Endothelial cell of umbilical vein (primary cell): ENCODE measurements at regions not wholly inside any gene's neighbourhood (a gene's known extent, or its start where the extent isn't known, plus 50 kb on each side); places are given as distances from the start of the nearest gene placed in this dataset.

Experiments used
- BruUV-seq: library from RNA; stranded (reverse); fragments of 400-500 nt; replicated peaks from 2 replicates; lab custom pipeline; 2021; lab: Mats Ljungman, UMichigan
- CTCF ChIA-PET: fragments of 300-600, 350-600 bp; sonication (Branson Sonifier 250); formaldehyde crosslinking; loops from one replicate; lab custom pipeline; 2021; ENCODE audit warnings: antibody characterized with exemption, inconsistent platforms; lab: Charles Lee
- POLR2A ChIA-PET: fragments of 300-600, 350-600 bp; sonication (Branson Sonifier 250); formaldehyde crosslinking; loops from one replicate; lab custom pipeline; 2021; ENCODE audit warnings: antibody characterized with exemption, inconsistent platforms; lab: Charles Lee
- DNase-seq: peaks from one replicate; pipeline ENCODE4 v3.0.0-alpha.2; 2011; ENCODE audit warnings: low read depth, low spot score
- FAIRE-seq: peaks from 2 replicates; lab custom pipeline; 2011; peaks lifted over from hg19 to GRCh38; lab: Jason Lieb, UNC
- H2AFZ ChIP-seq: 2 replicates; pipeline ENCODE4 v1.6.0; 2012; ENCODE audit warnings: low read depth, low read length, control low read depth, inconsistent platforms
- H3K27ac ChIP-seq: 2 replicates; pipeline ENCODE4 v1.5.1; 2011; ENCODE audit warnings: low read depth, mild to moderate bottlenecking, control low read depth, low read length, moderate library complexity; ENCODE audit not compliant: insufficient read depth
- H3K27me3 ChIP-seq, 2 experiments: 2 replicates each; pipeline versions ENCODE4 v1.6.0 to v1.6.1; 2011; ENCODE audit warnings: low read length in 2 of 2, mixed read lengths in 1 of 2; ENCODE audit not compliant: control insufficient read depth in 2 of 2, insufficient read depth in 2 of 2
- H3K36me3 ChIP-seq, 2 experiments: 2 replicates in 1 of 2; 3 replicates in 1 of 2; pipeline ENCODE4 v1.5.1; 2011; ENCODE audit warnings: low read length in 2 of 2, mild to moderate bottlenecking in 1 of 2, moderate library complexity in 1 of 2; ENCODE audit not compliant: control insufficient read depth in 2 of 2, insufficient read depth in 2 of 2; ENCODE audit errors: extremely low read depth in 1 of 2
- H3K4me1 ChIP-seq: 3 replicates; pipeline ENCODE4 v1.5.1; 2011; ENCODE audit warnings: mild to moderate bottlenecking, low read length; ENCODE audit not compliant: control insufficient read depth, insufficient read depth; ENCODE audit errors: extremely low read depth
- H3K4me2 ChIP-seq: 2 replicates; pipeline ENCODE4 v1.6.1; 2011; ENCODE audit warnings: low read length, control low read depth, mixed read lengths; ENCODE audit not compliant: insufficient read depth
- H3K4me3 ChIP-seq, 3 experiments: fragments of 200-600 bp in 1 of 3; sonication (generic), shearing (Covaris generic) in 1 of 3; replicated peaks in 1 of 3; 2 replicates each; pipeline ENCODE4 v1.5.1; 2011 to 2016; ENCODE audit warnings: control low read depth in 3 of 3, low read length in 3 of 3, mild to moderate bottlenecking in 2 of 3, inconsistent platforms in 1 of 3, low read depth in 1 of 3, moderate library complexity in 1 of 3; ENCODE audit not compliant: insufficient read depth in 1 of 3
- H3K79me2 ChIP-seq: 2 replicates; pipeline ENCODE4 v1.6.0; 2012; ENCODE audit warnings: low read length, inconsistent platforms; ENCODE audit not compliant: control insufficient read depth, insufficient read depth
- H3K9ac ChIP-seq: replicated peaks from 2 replicates; pipeline ENCODE3; 2011; ENCODE audit warnings: low read length, control low read depth; ENCODE audit not compliant: insufficient read depth; ENCODE audit errors: extremely low read depth
- H3K9me1 ChIP-seq: replicated peaks from 3 replicates; pipeline ENCODE4 v1.6.0; 2011; ENCODE audit warnings: mild to moderate bottlenecking, low read length; ENCODE audit not compliant: control insufficient read depth, insufficient read depth; ENCODE audit errors: extremely low read depth
- H3K9me3 ChIP-seq: replicated peaks from 2 replicates; pipeline ENCODE4 v1.5.1; 2012; ENCODE audit warnings: low read length, inconsistent platforms; ENCODE audit not compliant: control insufficient read depth, insufficient read depth
- H4K20me1 ChIP-seq: replicated peaks from 2 replicates; pipeline ENCODE3; 2011; ENCODE audit warnings: mild to moderate bottlenecking, low read length; ENCODE audit not compliant: control insufficient read depth, insufficient read depth; ENCODE audit errors: extremely low read depth
- EZH2 ChIP-seq: IDR thresholded peaks from 2 replicates; pipeline ENCODE4 v1.6.1; 2012; ENCODE audit warnings: borderline replicate concordance, low read depth, mild to moderate bottlenecking, moderate library complexity, low read length, inconsistent platforms; ENCODE audit not compliant: severe bottlenecking
- FOS ChIP-seq: IDR thresholded peaks from 2 replicates; pipeline ENCODE4 v1.6.1; 2011; ENCODE audit warnings: mild to moderate bottlenecking, low read length, moderate library complexity, borderline replicate concordance; ENCODE audit not compliant: insufficient read depth
- GATA2 ChIP-seq: IDR thresholded peaks from 2 replicates; pipeline ENCODE4 v1.7.0; 2011; ENCODE audit warnings: low read depth, mild to moderate bottlenecking, moderate library complexity, mixed read lengths, low read length; ENCODE audit not compliant: insufficient read length, insufficient read depth
- JUN ChIP-seq: IDR thresholded peaks from 2 replicates; pipeline ENCODE4 v1.6.1; 2011; ENCODE audit warnings: borderline replicate concordance, low read depth; ENCODE audit not compliant: insufficient read length, insufficient read depth
- POLR2A ChIP-seq: IDR thresholded peaks from 2 replicates; pipeline ENCODE4 v1.6.1; 2012; ENCODE audit warnings: low read depth, mild to moderate bottlenecking, control low read depth, low read length
- POLR2AphosphoS5 ChIP-seq: IDR thresholded peaks from 2 replicates; pipeline ENCODE4 v1.6.1; 2012; ENCODE audit warnings: low read depth, mild to moderate bottlenecking, control low read depth, low read length, moderate library complexity; ENCODE audit not compliant: insufficient read depth
- dilution Hi-C: fragments of 300-500 bp; cut with MboI; formaldehyde crosslinking; loops from one replicate; pipeline ENCODE4 v1.15.0; 2019; ENCODE audit warnings: low sequenced_read_pairs; ENCODE audit not compliant: extremely low pct_ligation_motif_present
- intact Hi-C: fragments of 100-400 bp; cut with micrococcal nuclease; formaldehyde crosslinking; loops from one replicate; pipeline ENCODE4 v1.10.0; 2022
- TF ChIP-seq, protein P1 (sequence below), 2 donors: IDR thresholded peaks; 1 replicate in 1 of 2; 2 replicates in 1 of 2; pipeline ENCODE4 v1.5.1; 2011; ENCODE audit warnings: low read length in 2 of 2, mild to moderate bottlenecking in 2 of 2, moderate library complexity in 2 of 2, control low read depth in 1 of 2, inconsistent platforms in 1 of 2, low read depth in 1 of 2; ENCODE audit not compliant: insufficient read depth in 1 of 2; ENCODE audit errors: extremely low read depth in 1 of 2
- TF ChIP-seq, protein P2 (sequence below): IDR thresholded peaks from 2 replicates; pipeline ENCODE4 v1.6.1; 2011; ENCODE audit not compliant: insufficient read depth, insufficient read length

DNA sequence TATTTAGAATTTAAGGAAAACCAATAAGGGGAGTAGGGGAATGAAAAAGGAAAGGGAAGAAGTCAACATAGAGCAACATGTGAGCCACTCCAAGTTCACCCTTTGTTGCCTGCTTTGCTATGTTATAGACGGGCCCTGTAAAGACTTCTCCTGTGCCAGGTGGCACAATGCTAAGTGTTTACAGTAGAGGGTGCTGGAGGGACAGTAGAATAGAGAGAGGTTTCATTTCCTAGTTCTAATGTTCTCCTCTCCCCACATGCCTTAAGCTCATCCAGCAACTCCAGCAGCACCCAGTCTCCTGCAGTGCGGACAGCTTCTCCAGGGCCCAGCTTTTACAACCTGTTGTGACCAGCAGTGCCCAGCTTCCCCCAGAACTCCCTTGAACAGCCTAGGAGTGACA is 468.0 kb downstream of the HS3ST3B1 start:
- H3K9me1 ChIP-seq: no peaks in the 10 kb centered on the region
- no peak for FAIRE-seq
- dilution Hi-C loops: no loop called here
- TF ChIP-seq GATA2: no peak
- TF ChIP-seq EZH2: no peak
- TF ChIP-seq FOS: no peak
- TF ChIP-seq POLR2AphosphoS5: no peak
- no peak for TF ChIP-seq JUN
- TF ChIP-seq, protein P1, sequence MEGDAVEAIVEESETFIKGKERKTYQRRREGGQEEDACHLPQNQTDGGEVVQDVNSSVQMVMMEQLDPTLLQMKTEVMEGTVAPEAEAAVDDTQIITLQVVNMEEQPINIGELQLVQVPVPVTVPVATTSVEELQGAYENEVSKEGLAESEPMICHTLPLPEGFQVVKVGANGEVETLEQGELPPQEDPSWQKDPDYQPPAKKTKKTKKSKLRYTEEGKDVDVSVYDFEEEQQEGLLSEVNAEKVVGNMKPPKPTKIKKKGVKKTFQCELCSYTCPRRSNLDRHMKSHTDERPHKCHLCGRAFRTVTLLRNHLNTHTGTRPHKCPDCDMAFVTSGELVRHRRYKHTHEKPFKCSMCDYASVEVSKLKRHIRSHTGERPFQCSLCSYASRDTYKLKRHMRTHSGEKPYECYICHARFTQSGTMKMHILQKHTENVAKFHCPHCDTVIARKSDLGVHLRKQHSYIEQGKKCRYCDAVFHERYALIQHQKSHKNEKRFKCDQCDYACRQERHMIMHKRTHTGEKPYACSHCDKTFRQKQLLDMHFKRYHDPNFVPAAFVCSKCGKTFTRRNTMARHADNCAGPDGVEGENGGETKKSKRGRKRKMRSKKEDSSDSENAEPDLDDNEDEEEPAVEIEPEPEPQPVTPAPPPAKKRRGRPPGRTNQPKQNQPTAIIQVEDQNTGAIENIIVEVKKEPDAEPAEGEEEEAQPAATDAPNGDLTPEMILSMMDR (IDR thresholded peaks at IDR 0.05; ENCODE audit: extremely low read depth in 1 of 2, insufficient read depth in 1 of 2, low read depth in 1 of 2, low read length in 2 of 2): no peak
- TF ChIP-seq, protein P2, sequence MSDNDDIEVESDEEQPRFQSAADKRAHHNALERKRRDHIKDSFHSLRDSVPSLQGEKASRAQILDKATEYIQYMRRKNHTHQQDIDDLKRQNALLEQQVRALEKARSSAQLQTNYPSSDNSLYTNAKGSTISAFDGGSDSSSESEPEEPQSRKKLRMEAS: no peak
- TF ChIP-seq POLR2A: no peak
- DNase-seq: no peak
- H3K9ac ChIP-seq: no peak overlapping the region
- no peaks in the 10 kb centered on the region for H3K79me2 ChIP-seq
- no peaks in the 10 kb centered on the region for H4K20me1 ChIP-seq
- H3K27ac ChIP-seq: no peak overlapping the region
- peaks cover 4% of the 10 kb centered on the region for H3K9me3 ChIP-seq
- H3K36me3 ChIP-seq: no peaks in the 10 kb centered on the region
- intact Hi-C loops: no loop called here
- H3K4me2 ChIP-seq: no peak overlapping the region
- POLR2A ChIA-PET: no interaction called here
- no peaks in the 10 kb centered on the region for H3K4me1 ChIP-seq
- no TSS peak for BruUV-seq
- H3K4me3 ChIP-seq: no peak overlapping the region
- CTCF ChIA-PET: no interaction called here
- H3K27me3 ChIP-seq: no peaks in the 10 kb centered on the region
- no peak overlapping the region for H2AFZ ChIP-seq
